BE2C (cell line): ENCODE measurements at regions not wholly inside any gene's neighbourhood (a gene's known extent, or its start where the extent isn't known, plus 50 kb on each side); places are given as distances from the start of the nearest gene placed in this dataset.

ENCODE experiments used
- DNase-seq: peaks from one replicate; pipeline ENCODE4 v3.0.0-alpha.2; 2020
- H3K27me3 ChIP-seq: fragments of 250-450 bp; sonication (Bioruptor Pico); 2 replicates; pipeline ENCODE4 v1.5.1; 2020; ENCODE audit warnings: mild to moderate bottlenecking
- H3K36me3 ChIP-seq: fragments of 250-450 bp; sonication (Bioruptor Pico); 2 replicates; pipeline ENCODE4 v1.5.1; 2020; ENCODE audit warnings: mild to moderate bottlenecking
- H3K4me1 ChIP-seq: fragments of 250-450 bp; sonication (Bioruptor Pico); 2 replicates; pipeline ENCODE4 v1.5.1; 2020
- H3K4me3 ChIP-seq: 2 replicates; pipeline ENCODE4 v1.5.1; 2011; ENCODE audit warnings: low read depth, low read length
- H3K9me3 ChIP-seq: fragments of 250-450 bp; sonication (Bioruptor Pico); 2 replicates; pipeline ENCODE4 v1.5.1; 2020
- CTCF ChIP-seq: IDR thresholded peaks from 2 replicates; pipeline ENCODE4 v1.5.1; 2012; ENCODE audit warnings: mild to moderate bottlenecking, low read depth, low read length

GRCh38 chr4:27484216-27484615 is 623.6 kb downstream of the STIM2 start:
- H3K4me1 ChIP-seq = no peaks in the 10 kb centered on the region
- H3K4me3 ChIP-seq = no peak overlapping the region
- H3K9me3 ChIP-seq = no peaks in the 10 kb centered on the region
- no peak for DNase-seq
- no peak for TF ChIP-seq CTCF
- H3K27me3 ChIP-seq = no peaks in the 10 kb centered on the region
- no peaks in the 10 kb centered on the region for H3K36me3 ChIP-seq

GRCh38 chr4:27490315-27490714 is 629.7 kb downstream of the STIM2 start:
- no peaks in the 10 kb centered on the region for H3K36me3 ChIP-seq
- DNase-seq = no peak
- no peaks in the 10 kb centered on the region for H3K9me3 ChIP-seq
- no peak for TF ChIP-seq CTCF
- no peaks in the 10 kb centered on the region for H3K4me1 ChIP-seq
- H3K4me3 ChIP-seq = no peak overlapping the region
- H3K27me3 ChIP-seq = no peaks in the 10 kb centered on the region

GRCh38 chr4:27490766-27491165 is 630.1 kb downstream of the STIM2 start:
- no peaks in the 10 kb centered on the region for H3K27me3 ChIP-seq
- no peak overlapping the region for H3K4me3 ChIP-seq
- no peak for DNase-seq
- no peaks in the 10 kb centered on the region for H3K9me3 ChIP-seq
- no peaks in the 10 kb centered on the region for H3K4me1 ChIP-seq
- no peak for TF ChIP-seq CTCF
- no peaks in the 10 kb centered on the region for H3K36me3 ChIP-seq

GRCh38 chr4:27506401-27506800 is 645.8 kb downstream of the STIM2 start:
- Histone ChIP-seq H3K4me3 (no peak overlapping the region), H3K4me1 (no peaks in the 10 kb centered on the region), H3K36me3 (no peaks in the 10 kb centered on the region), H3K27me3 (no peaks in the 10 kb centered on the region), H3K9me3 (no peaks in the 10 kb centered on the region)
- no peak for DNase-seq
- TF ChIP-seq CTCF = no peak

GRCh38 chr4:27514711-27515110 is 654.1 kb downstream of the STIM2 start:
- Histone ChIP-seq H3K4me1 (no peaks in the 10 kb centered on the region), H3K27me3 (no peaks in the 10 kb centered on the region), H3K36me3 (no peaks in the 10 kb centered on the region), H3K4me3 (no peak overlapping the region), H3K9me3 (no peaks in the 10 kb centered on the region; the same call in 1 of the 2 replicates)
- no peak for DNase-seq
- TF ChIP-seq CTCF = no peak

- no peak for TF ChIP-seq CTCF
- H3K4me3 ChIP-seq = no peak overlapping the region
- no peaks in the 10 kb centered on the region; the same call in 1 of the 2 replicates for H3K9me3 ChIP-seq
- H3K36me3 ChIP-seq = no peaks in the 10 kb centered on the region
- H3K4me1 ChIP-seq = no peaks in the 10 kb centered on the region
- no peak for DNase-seq
- no peaks in the 10 kb centered on the region for H3K27me3 ChIP-seq
These were observed 654.5 kb downstream of the STIM2 start for GRCh38 chr4:27515140-27515539.
